Fibroblast of villous mesenchyme (primary cell): ENCODE measurements at regions not wholly inside any gene's neighbourhood (a gene's known extent, or its start where the extent isn't known, plus 50 kb on each side); places are given as distances from the start of the nearest gene placed in this dataset.

ENCODE experiments used
- DNase-seq: peaks from one replicate; pipeline ENCODE4 v3.0.0-alpha.2; 2010; ENCODE audit warnings: low read depth
- H3K4me3 ChIP-seq: 2 replicates; pipeline ENCODE4 v1.5.1; 2011; ENCODE audit warnings: low read depth, mild to moderate bottlenecking, low read length
- TF ChIP-seq, protein P1 (sequence below): IDR thresholded peaks from 2 replicates; pipeline ENCODE4 v1.5.1; 2012; ENCODE audit warnings: low read depth, mild to moderate bottlenecking, low read length; ENCODE audit not compliant: insufficient read depth

DNA sequence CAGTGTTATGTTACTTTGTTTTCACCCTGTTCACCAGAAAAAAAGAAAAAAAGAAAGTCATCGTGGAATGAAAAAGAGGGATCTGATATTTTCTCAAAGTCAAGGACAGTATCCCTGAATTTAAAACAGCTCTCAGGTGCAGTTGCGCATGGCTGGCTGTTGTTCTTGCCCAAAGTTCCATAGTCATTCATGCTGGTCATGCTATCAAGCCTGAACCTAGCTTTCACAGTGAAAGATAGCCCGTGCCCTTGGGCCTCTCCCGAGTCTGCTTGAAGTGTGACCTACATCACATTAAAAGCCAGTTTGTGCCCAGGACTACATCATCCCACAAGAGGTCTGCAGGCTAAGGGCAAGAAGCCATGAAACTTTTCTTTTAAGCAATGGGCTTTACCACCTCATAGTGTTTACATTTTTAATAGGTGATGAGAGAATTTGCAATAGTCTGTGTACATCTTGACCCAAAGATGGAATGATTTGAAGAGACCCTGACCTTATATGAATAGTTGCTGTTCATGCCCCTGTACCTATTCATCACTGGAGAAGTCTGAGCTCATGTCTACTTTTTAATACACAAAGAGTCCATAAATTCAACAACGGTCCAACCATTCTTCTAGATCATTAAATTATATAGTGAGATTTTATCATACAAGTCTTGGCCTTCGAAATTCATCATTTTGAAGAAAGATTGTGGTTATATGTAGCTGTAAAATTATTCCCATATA, 522.5 kb upstream of the MCTP2 start:
- TF ChIP-seq, protein P1, sequence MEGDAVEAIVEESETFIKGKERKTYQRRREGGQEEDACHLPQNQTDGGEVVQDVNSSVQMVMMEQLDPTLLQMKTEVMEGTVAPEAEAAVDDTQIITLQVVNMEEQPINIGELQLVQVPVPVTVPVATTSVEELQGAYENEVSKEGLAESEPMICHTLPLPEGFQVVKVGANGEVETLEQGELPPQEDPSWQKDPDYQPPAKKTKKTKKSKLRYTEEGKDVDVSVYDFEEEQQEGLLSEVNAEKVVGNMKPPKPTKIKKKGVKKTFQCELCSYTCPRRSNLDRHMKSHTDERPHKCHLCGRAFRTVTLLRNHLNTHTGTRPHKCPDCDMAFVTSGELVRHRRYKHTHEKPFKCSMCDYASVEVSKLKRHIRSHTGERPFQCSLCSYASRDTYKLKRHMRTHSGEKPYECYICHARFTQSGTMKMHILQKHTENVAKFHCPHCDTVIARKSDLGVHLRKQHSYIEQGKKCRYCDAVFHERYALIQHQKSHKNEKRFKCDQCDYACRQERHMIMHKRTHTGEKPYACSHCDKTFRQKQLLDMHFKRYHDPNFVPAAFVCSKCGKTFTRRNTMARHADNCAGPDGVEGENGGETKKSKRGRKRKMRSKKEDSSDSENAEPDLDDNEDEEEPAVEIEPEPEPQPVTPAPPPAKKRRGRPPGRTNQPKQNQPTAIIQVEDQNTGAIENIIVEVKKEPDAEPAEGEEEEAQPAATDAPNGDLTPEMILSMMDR: no peak
- no peak overlapping the region for H3K4me3 ChIP-seq
- DNase-seq: no peak

- no peak for DNase-seq
- TF ChIP-seq, protein P1: no peak
- no peak overlapping the region for H3K4me3 ChIP-seq
Observed at GRCh38 chr15:93707751-93708150, 523.6 kb upstream of the MCTP2 start.

DNA sequence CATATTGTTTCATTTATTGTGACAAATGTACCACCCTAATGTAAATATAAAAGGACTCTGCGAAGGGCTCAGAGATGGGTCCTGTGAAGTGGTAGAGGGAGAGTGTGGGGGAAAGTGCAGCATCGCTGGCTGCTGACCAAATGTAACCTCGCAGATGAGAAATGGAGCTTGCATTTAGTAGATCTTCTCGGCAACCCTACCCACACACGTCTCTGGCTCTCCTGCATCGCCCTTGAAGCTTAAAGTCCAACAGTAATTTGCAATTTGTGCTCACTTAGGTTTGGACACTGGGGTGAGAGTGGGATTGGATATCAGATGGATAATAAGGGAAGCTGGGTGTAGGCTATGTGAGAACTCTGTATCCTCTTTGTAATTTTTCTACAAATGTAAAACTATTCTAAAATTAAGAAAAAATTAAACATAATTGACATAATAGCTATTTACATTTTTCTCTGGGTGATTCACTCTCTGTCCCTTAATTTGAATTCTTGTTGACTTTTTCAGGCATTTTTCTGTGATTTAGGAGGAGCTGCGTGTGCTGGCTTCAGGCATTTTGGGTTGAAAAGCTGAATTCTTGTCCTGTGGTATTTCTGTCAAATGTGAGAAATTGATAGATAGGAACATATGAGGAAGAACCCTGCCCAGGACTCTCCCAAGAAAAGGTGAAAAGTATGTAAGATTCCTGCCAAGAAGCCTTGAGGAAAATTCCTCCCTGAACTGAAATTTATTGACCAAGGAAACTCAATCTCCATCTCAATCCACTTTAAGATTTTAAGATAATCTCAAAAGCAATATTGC, 524.7 kb upstream of the MCTP2 start:
- DNase-seq: no peak
- no peak overlapping the region for H3K4me3 ChIP-seq
- TF ChIP-seq, protein P1: no peak

DNA sequence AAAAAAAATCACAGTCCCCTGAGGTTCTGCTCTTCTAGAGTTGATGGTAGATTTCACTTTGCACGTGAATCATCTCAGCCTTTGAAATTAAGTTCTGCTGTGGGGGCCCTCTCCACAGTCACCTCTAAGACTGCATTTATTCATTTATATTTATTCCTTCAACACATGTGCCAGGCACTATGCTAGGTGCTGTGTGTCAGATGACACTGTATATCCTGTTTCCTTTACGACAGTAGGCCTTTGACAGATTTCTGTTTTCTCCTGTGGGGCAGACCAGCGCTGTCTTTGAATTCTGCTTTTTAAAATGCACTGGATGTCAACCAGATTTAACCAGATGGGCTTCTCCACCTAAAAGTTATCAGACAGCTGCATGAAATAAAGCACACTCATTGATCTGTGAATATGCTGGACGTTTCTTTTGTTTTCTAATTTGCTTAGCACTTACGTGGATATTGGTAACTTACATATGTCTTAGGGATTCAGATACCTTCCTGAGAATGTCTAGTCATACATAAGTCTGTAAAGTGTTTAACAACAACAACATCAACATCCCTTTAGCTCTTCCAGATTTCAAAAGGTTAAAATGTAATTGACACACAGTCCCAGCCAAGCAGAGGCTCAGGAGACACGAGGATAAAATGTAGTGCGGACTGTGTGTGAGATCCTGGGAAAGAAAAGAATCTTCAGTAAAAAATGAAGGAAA, 525.5 kb upstream of the MCTP2 start:
- TF ChIP-seq, protein P1: no peak
- H3K4me3 ChIP-seq: no peak overlapping the region
- no peak for DNase-seq

DNA sequence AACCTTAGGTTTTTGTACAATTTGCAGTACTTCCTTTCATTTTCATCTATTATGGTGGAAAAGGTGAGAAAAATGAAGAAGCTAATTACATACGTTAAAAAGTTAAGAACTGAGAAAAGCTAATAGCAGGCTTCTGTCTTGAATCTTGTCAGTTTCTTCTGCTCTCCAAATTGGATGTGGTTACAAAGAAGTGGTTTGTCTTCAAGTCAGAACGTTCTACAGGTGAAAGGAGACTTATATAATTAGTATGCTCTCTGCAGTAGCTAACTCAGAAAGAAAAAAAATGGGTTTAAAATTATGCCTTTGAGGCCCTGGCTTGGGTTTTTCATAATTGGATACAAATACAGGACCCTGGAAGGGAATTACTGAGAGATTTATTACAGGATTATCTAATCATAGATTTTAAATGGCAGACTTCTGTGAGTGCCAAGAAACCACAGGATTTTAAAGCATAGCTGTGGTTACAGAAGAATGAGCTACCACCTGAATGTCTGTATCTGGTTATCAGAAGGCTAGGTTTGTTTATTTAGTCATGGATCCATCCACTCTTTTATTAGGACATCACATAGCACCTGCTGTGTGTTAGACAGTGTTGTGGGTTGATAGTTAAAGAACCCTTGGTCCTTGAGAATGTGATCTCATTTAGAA, 528.1 kb upstream of the MCTP2 start:
- DNase-seq: no peak
- TF ChIP-seq, protein P1: no peak

DNA sequence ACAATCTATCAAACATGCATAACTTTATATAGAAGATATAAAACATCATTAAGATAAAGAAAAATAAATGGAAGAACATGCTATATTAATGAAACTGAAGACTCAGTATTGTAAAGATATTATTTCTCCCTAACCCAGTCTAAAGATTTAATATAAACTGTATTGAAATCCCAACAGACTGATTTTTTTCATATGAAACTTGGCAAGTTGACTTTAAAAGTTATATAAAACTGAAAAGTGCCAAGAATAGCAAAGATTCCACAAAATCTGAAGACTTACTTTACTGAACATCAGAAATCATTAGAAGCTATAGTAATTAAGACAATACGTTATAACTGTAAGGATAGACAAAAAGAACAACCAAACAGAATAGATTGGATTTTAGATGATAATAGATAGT, 531.3 kb upstream of the MCTP2 start:
- no peak overlapping the region for H3K4me3 ChIP-seq
- no peak for DNase-seq
- TF ChIP-seq, protein P1: no peak

More for the DNA sequence above, 528.1 kb upstream of the MCTP2 start:
- no peak overlapping the region for H3K4me3 ChIP-seq
